HG03196 (cell line): ENCODE measurements at regions not wholly inside any gene's neighbourhood (a gene's known extent, or its start where the extent isn't known, plus 50 kb on each side); places are given as distances from the start of the nearest gene placed in this dataset.

Source experiments
- ATAC-seq: cut with Tn5 transposase; IDR thresholded peaks from one replicate; pipeline ENCODE4 v1.9.1; 2021; ENCODE audit not compliant: unreplicated experiment

GRCh38 chr5:133696782-133697507 is 84.6 kb upstream of the FSTL4 start:
- no peak for ATAC-seq

DNA sequence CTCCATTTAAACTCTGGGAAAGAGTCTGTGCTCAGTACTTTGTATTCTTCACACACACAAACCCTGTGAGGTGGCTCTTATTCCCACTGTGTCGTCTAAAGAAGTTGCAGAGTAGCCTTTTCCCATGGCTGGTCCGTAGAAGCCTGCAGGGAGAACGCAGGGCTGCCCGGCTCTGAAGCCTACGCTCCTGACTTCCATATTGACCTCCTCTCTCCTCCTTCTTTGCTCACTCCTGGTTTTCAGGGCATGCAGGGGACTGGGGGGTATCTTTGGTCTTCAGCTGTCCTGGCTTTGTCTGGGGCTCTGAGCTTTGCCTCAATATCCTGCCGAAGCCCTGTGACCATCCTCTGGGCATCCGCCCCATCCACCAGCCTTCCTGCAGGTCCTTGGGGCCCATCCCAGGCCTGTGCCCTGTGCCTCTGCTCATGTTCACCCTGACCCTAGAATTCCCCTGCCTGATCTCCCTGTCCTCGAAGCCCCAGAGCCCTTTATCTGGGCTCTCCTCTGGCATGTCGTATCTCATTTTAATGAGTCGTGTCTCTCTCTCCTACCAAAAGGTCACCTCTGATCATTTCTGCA is 83.8 kb upstream of the FSTL4 start:
- ATAC-seq: no peak

DNA sequence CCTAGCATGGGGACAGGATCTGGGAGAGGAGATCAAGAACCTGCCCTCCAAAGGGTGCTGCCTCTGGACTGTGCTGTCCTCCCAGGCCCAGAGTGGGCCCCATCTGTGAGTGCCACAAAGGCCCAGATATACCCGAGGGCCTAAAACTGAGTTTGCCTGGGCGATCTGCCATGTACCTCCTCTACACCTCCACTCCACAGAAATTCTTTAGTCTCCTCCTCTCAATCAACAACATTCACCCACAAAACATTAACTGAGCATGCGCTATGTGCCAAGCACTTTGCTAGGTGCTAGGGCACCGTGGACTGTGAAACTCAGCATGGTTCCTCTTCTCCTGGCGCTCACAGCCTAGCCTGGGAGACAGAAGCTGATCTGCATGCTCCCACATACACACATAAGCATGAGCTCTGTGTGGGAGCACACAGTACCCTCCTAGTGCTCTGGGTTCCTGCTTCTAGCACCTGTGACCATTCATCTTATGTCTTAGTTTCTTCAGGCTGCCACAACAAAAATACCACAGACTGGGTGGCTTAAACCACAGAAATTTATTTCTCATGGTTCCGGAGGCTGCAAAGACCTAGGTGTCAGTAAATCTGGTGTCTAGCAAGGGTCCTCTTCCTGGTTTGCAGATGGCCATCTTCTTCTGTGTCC is 82.0 kb upstream of the FSTL4 start:
- no peak for ATAC-seq

GRCh38 chr5:133691448-133691847 is 79.1 kb upstream of the FSTL4 start:
- no peak for ATAC-seq

DNA sequence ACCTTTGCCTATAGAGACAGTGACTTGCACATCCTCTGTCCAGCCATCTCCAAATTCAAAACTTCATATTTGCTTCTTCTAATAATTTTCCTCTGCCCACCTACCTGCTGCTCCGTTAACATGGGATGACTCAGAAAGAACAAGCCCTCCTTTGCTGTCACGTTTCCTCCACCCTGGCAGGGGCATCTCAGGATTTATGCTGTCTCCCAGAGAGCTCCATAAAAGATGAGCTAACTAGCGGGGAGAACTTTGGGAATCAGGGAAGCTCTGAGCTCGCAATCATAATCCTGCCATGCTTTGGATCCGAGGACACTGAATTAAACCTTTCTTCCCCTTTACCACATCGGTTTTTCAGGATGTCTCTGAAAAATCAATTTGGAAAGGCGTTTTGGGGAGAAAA is 78.4 kb upstream of the FSTL4 start:
- no peak for ATAC-seq

DNA sequence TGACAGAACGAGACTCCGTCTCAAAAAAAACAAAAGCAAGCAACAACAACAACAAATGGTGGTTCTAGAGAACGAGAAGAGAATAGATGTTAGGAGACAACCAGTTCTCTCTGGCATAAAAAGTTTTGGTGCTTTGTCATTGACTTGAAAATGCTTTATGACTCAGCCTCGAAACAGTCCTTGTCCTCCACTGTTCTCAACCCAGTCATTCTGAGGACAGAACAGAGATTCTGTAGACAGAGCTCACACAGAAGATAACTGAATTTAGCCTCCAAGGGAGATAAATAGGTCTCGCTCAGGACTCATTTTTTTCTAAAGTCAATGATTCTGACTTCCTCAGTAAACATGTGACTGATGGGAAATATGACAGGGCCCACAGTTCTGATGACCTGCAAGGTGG is 76.0 kb upstream of the FSTL4 start:
- no peak for ATAC-seq

GRCh38 chr5:133687212-133688061 is 75.1 kb upstream of the FSTL4 start:
- ATAC-seq: no peak

DNA sequence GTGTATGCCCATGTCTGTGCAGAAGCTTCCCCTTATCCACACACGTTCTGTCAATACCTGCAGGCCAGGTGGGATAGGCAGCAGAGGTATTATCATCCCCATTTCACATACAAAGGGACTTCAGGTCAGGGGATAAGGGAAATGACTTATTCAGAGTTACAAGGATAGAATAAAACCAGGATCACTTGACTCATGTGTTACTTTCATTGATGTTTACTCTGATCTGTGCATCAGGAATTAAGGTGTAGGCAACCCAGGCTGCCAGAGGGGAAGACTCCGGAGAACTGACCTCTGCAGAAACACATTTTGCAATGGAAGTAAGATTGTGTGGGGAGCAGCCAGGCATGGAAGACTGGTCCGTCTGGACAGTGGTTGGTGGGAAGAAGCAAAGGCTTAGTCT is 74.2 kb upstream of the FSTL4 start:
- no peak for ATAC-seq

DNA sequence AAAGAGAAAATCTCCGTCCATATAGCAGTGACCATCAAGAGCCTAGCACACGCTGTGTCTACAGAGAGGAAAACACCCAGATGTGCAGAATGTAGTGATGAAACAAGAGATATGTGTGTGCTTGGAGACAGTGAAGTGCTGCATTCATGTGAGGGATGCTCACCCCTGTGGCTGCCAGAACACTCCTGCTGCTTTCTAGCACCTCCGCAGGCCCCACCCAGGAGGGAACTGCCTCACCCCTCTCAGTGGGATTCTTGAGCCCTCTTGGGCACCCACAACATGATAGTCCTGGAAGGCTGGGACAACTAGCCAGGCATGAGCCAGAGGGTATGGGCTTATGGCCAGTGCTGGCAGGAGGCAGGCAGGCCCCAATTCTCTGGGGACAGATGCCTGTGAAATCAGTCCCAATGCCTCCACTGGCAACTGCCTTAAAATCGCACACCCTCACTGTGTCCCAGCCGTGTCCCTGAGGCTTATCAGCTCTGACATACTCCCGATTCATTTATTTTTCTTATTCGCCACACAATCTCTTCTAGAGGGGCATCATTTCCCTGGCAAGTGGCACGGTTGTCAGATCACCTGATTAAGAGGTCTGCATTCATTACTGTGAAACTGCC is 73.2 kb upstream of the FSTL4 start:
- ATAC-seq: no peak

GRCh38 chr5:133683646-133684596 is 71.6 kb upstream of the FSTL4 start:
- ATAC-seq: no peak

GRCh38 chr5:133682451-133682850 is 70.1 kb upstream of the FSTL4 start:
- no peak for ATAC-seq

DNA sequence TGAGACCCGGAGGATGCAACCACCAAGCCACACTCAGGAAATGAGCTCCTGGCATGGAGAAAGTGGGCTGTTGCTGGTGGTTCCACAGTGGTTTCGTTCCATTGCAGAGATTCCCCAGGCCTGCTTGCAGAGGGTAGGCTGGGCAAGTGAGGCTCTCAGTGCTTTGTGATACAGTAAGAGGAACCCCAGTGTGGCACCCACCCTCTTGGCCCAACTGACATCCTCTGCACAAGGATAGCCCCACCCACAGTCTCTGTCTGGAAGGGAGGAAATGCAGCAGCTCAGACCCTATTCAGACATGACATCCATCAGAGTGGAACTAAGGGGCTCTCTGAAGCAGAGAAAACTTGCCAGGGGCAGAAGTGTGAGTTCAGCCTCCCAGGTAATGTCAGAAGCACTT is 69.6 kb upstream of the FSTL4 start:
- ATAC-seq: no peak

GRCh38 chr5:133680830-133681565 is 68.7 kb upstream of the FSTL4 start:
- ATAC-seq: no peak

- no peak for ATAC-seq
Measured at GRCh38 chr5:133679534-133679933, 67.2 kb upstream of the FSTL4 start.

GRCh38 chr5:133675376-133676154 is 63.2 kb upstream of the FSTL4 start:
- ATAC-seq: no peak

- no peak for ATAC-seq
Measured at GRCh38 chr5:133670336-133670735, 58.0 kb upstream of the FSTL4 start.

- no peak for ATAC-seq
Measured at GRCh38 chr5:133669472-133669871, 57.1 kb upstream of the FSTL4 start.

- ATAC-seq: no peak
Measured at GRCh38 chr5:133668458-133668857, 56.1 kb upstream of the FSTL4 start.

DNA sequence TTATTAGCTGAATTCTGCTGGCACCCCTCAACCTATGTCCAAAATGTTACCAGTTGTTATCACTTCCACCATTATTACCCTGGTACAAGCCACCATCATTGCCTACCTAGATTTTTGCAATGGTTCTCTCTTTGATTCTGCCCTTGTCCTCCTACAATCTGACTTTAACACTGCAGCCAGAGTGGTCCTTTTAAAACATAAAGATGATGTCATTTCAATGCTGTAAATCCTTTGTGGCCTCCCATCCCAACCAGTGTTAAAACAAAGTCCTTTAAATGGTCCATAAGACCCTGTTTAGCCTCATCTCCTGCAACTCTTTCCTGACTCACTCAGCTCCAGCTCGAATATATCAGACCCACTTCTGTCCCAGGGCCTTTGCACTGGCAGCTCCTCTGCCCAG is 54.9 kb upstream of the FSTL4 start:
- ATAC-seq: no peak
